TTC549 (cell line): ENCODE measurements at regions not wholly inside any gene's neighbourhood (a gene's known extent, or its start where the extent isn't known, plus 50 kb on each side); places are given as distances from the start of the nearest gene placed in this dataset.
"Not testable (repeated sequence)": the region's sequence is repeated elsewhere in the genome, so short reads cannot be mapped to it uniquely, and the experiment has no call there.

Experiments
- FAIRE-seq: peaks from 2 replicates; lab custom pipeline; 2012; peaks lifted over from hg19 to GRCh38; lab: Jason Lieb, UNC

DNA sequence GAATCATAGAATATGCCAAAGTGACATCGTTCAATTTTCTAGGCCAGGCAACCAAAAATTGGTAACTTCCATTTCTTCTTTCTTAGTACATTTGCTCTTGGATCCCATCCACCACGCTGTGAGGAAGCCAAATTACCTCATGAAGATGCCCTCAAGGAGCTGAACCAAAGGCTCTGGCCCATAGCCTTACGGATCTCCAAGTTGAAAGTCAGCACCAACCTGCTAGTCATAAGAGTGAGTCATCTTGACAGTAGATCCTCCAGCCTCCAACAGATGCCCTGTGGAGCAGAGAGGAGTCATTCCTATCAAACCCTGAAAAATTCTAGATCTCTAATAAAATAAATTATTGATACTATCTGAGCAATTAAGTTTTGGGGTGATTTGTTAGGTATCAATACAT, 322.5 kb upstream of the COL8A1 start:
- FAIRE-seq = no peak

DNA sequence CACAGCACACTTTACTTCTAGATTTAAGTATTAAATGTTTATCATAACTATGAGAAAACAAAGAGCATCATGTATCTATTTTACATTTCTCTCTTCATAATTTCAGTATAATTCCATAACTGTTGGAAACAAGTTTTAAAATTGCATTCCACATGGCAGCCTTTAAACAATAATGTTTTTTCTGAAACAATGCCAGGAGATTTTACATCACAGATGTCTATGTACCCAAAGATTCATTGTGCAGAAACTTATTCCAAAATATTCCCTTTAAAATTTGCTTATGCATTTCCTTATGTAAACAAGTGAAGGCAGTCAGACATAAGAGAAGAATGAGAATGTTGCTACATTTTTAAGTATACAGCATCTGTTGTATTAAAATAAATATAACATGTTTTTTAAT, 324.9 kb upstream of the COL8A1 start:
- no peak for FAIRE-seq

DNA sequence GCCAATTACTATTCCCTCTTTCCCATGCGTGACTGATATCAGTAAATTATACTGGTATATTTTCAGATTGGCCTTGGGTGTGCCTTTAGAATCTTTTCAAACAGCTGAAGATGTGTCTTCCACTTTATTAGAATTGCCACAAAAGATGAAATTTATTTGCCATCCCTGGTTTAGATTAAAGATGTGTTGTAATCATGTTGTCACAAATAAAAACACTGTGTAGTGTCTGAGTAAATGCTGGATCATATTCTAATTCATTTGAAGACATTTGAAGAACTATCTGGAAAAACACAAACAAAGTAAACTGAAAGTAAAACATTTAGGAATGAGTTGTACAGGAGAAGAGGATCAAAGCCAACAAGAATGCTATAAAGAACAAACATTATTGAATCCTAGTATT, 339.7 kb upstream of the COL8A1 start:
- no peak for FAIRE-seq

DNA sequence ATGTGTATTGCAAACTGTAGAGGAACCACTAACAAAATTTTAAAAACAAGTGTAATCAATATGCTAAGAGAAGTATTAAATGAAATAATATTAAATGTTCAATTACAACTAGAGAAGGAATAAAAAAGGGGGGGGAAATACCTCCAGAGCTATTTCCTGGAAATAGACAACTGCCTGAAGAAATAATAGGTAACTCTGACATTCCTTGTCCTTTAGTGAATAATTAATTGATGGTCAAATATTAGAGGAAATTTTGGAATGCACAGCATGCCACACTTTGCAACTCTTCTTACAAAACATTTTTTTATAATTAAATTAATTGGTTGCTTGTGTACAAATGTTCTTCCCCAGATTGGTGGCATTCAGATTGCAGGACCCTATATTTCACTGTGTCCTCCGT, 342.6 kb upstream of the COL8A1 start:
- FAIRE-seq = no peak

DNA sequence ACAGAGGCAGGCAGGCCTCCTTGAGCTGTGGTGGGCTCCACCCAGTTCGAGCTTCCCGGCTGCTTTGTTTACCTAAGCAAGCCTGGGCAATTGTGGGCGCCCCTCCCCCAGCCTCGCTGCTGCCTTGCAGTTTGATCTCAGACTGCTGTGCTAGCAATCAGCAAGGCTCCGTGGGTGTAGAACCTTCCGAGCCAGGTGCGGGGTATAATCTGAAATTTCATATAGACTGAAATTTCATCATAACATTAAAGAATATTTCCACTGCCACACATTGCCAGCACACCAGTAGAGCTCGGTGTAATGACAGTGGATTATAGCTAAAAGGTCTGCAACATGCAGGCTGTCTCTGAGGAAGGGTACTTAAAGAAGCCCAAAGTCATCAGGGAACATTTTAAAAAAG, 344.3 kb upstream of the COL8A1 start:
- not testable (repeated sequence) for FAIRE-seq

DNA sequence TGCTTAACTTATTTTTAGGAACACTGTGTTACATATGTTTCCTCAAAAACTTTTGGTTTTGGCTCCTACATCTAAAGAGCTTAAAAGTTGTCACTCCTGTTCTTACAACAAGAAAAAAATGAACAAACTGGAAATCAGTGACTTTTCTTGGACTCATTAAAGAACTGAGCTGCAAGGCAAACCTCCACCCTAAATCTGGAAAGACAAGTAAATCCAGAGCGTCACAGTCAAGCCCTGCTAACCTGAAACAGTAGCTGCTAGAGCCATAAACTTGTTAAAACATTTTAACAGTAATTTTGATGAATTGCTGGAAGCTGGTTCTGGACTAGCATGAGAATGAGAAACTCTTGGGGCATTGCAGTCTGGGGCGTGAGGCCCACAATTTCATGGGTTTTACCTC, 350.5 kb upstream of the COL8A1 start:
- FAIRE-seq = no peak

DNA sequence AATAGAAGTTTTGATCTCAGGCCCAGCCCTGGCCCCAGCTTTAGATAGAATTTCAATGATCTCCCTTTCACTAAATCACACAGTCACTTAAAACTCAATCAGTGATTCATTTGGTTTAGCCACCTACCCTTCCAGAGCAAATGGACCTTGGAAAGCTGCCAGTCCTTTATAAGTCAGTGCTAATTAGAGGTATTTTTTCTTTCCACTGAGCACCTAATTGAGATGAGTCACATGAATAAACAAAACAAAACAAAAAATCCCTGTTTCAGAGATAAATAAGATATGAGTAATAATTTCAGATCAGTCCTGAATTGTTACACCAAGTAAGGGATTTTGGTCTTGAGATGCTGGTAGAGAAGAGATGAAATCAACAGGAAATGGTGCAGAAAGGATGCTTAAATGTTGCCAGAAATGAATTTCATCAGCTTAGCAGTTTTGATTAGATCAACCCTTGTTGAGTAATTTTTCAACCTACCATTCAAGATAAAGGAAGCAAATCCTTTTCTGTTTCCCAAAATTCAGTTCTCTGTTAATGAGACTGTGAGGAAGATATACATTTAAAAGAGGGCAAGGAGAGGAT, 352.0 kb upstream of the COL8A1 start:
- FAIRE-seq = no peak

DNA sequence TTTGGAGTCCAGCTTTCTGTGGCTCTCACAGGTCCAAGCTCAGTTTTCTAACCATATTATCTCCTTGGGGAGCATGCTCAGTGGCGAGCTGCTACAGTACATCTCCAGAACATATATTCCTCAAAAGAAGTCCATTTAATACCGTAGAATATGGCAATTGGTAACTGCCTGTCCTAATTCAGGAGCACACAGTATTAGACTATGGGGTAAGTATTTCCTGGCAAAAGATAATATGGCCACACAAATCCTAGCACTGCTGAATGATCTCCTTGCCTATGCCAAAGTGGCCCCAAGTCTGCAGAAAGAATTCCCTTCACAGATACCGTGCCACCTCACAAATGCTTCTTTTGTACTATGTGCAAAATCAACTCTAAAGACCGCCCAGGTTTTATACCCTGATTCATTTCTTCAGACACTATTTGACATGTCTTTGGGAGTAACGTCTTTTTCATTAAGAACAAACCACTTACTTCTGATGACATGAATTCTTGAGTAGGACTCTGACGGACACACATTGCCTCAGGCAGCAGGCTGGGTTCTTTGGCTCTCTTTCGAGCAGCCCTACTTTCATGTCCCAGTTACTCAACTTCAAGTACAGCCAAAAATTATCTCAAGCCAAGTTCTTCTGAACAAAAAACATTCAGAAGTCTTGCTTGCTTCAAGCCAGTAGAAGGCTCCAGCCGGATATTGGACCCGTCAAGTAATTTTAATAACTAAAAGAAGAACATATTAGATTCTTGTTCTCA, 368.3 kb upstream of the DCBLD2 start:
- FAIRE-seq = no peak

DNA sequence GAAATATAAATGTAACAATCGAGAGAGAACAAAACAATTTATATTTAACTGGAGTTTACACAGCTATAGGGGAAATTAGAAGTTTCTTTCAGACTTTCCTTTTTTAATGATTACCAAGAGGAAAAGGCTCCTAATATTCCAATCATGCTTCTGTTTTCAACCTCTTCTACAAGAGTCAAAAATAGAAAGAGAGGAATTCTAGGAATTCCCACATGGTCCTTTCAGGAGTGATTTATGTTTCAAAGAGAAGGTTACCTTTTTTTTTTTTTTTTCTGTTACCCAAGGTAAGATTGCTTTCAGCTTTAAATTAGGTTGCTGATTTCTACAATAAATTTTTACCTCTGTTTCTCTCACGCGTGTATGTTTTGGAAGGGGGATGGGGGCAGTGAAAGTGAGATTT, 355.3 kb upstream of the DCBLD2 start:
- FAIRE-seq = no peak

DNA sequence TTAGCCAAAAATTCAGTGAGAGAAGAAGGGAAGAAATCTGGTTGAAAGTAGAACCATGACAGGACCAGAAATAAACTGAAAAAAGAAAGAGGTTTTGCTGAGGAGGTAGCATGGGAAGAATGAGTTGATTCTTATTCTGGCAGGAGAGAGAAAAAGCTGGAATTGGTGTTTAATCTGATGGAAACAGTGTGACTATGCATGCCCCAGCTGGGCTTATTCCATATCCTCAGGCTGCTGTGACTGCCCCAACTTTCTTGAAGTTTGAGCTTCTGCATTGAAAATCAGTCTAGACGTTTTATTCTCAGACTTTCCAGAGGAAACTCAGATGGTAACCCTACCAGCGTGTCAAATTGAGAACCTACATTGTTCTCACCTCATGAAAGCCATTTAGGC, 352.5 kb upstream of the DCBLD2 start:
- no peak for FAIRE-seq

DNA sequence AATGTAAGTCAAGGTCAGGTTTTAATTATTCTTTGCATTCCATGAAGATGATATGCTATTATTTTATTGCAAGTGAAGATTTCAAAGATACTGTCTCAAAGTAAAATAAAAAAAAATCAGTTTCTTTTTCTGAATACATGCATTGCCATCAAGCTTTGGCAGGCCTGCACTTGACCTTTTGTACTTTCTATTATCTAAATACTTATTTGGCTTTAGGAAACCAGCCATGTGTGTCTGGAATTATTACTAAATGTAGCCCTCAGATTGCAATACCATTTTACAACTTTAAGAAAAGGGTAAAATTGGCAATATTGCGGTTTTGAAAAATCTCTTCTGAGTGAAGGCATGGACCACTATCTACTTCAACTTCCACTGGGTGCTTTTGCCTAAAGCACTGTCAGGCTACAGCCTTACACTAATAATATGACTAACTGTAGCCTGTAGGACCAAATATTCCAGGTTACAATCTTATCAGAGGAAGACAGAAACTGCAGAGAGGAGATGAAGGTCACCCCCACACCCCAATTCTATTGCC, 349.4 kb upstream of the DCBLD2 start:
- no peak for FAIRE-seq

DNA sequence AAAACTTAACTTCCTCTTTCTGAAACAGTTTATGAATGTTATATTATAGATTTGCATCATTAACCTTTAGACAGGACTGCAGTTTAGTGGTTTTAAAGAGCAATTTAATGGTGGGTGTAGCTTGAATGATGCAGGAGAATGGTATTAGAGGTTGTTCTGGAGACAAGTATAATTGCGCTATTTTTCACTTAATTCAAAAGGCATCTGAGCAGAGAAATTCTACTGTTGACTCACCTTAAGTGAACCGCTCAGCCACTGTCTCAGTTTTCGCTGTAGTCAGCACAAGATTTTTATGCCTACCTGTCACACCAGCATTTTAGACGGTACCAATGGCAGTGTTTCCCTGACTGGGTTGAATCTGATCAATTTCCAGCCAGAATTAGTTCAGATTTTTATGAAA, 348.8 kb upstream of the DCBLD2 start:
- no peak for FAIRE-seq

DNA sequence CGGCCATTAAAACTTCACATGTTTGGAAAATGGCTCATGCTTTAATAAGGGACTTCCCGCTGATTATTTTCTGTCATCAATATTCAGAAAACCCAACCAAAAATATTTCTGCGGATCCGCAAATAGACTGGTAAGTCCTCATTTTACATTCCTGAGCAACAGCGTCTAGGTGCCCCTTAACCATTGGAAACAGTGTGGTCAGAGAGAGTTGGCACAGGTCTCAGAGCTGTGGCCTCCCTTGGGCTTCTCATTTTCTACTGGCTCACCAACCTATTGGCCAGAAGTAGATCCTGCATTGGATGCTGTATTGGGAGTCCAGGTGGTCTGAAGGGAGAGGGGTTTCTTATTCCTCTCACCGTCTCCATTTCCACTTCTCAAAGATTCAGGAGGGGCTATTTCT, 348.1 kb upstream of the DCBLD2 start:
- no peak for FAIRE-seq

DNA sequence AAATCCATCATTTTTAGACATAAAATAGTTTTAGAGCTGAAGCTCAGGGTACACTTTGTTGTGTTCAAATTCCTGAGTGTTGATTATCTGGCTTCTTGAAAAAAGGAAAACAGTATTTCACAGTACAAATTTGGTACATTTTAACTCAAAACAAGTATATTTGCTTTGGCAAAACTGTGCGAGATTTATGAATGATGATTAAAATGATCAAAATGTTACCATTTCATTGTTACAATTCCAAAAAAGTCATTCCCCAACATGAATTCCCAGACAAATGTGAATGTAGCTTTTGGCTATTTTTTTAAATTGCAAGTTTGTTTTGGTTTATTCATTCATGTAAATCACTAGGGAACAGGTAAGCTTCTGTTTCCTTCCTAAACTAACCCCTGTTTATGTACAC, 347.4 kb upstream of the DCBLD2 start:
- FAIRE-seq = no peak

DNA sequence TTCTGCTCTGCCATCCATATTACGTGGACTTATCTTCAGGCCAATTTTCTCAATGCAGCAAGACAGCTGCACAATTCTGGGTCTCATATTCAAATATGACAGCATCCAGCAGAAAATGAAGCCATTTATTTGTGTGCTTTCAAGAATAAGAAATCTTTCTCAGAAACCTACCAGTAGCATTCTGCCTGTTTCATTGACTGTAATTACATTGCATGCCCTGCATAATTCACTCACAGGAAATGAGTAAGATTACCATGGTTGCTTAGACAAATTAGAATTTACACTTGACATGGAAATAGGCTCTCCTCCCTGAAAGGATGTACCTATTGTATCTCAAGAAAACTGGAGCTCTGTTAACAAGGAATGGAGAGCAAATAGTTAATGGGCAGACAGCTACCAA, 346.6 kb upstream of the DCBLD2 start:
- no peak for FAIRE-seq

DNA sequence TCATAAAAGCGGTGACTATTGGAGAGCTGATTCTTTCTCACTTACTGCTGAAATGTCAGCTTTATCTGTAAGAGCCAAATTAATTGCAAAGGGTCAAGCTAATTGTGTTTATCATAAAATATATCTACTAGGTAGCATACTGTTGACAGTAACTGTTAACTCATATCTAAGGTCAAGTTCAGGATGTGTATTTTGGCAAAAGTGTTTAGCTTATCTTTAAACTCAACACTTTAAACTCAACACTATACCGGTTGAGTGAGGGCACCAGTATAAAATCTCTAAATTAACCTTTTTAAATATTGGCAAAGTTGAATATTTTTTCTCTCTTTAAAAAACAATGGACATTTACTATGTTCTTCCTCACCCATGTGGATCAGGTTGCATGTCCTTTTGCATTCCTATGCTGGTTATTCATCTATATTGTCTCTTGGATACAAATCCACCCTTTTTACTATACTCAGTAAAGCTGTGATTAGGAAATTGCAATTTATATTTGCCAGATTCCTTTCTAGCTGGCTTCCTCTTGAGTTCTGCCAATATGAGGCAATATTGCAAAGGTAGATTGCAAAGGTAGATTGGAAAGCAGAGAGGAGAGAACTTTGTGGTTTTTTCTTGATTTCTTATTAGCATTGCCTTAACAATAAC, 344.6 kb upstream of the DCBLD2 start:
- FAIRE-seq = no peak

DNA sequence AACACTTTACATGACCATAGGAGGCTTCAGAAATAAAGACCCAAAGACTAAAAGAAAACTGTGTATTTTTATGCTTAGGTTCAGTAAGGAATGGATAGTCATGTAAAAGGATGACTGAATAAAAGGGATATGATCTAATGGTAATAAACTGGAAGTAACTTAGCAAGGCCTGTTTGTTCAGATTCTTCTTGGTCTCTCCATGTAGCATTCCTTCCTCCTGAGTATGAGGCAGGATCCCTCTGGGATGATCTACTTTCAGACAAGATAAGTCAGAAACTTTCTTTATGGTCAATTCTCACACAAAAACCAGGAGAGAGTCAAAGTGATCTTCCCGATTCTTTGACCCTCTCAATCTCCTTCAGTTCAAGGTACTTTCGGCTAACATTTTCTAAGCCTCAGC, 340.8 kb upstream of the DCBLD2 start:
- FAIRE-seq = no peak

DNA sequence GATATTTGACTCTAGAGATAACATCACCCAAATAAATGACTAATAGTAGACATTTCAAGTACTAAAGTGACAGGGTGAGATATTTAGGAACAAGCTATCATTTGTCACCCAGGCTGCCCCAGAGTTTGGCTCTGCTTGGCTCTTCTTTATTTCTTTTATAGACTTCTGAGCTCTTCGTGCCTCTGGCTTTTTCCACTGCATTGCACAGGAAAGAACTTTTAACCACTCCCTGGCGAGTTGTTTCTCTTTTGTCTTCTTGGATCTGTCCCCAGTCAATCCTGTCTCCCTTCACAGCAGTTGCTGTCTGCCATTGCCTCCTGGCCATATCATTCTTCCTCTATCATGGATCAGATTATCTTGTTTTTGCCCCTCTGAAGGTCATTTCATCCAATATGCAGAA, 339.2 kb upstream of the DCBLD2 start:
- FAIRE-seq = no peak

DNA sequence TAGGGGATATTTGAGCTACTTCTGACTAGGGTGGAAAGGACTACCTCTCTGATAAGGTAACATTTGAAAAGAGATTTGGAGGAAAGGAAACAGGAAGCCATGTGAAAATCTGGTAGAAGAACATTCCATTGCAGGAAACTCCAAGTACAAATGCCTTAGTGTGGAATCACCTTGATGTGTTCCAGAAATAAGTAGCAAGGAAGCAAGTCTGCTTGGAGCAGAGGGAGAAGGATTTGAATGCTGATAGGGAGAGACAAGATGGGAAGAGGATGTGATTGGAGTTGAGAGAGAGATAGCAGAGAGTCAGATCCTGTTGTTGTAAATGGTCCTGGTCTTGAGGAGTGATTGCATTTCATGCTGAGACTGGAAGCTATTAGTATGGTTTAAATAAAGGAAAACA, 335.1 kb upstream of the DCBLD2 start:
- no peak for FAIRE-seq

DNA sequence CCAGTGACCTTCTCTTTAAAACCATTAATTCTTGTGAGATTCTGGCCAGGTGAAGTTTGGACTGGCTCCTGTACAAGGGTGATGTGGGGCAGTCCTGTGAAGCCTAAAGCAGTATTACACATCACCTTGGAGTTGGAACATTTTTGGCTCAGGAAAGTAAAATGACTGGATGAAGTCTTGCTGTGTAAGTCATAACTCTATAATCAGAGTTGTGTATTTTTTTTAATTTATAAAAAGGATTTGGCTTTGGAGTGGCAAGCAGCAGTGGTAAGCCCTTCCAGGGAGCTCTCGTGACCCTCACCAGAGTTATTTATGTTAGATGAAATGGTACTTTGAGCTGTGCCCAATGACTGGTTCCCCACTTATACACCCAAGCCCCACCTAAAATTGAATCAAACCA, 331.2 kb upstream of the DCBLD2 start:
- FAIRE-seq = no peak

DNA sequence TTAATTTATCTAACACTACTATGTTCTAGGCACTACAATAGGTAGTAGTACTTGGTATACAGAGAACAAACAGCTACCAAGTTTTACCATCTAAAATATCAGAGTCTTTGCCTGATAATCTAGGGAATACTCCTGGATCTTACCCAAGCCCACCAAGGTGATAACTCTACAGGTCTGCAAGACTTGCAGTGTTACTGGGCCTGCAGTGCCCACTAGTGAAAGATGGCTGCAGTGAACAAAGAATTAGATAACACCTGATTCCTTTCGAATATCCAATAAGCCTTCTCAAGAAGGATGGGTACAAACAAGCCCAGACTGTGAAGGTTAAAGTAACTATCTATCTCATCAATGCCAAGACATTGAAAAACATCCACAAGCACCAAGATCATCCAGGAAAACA, 317.0 kb upstream of the DCBLD2 start:
- no peak for FAIRE-seq

DNA sequence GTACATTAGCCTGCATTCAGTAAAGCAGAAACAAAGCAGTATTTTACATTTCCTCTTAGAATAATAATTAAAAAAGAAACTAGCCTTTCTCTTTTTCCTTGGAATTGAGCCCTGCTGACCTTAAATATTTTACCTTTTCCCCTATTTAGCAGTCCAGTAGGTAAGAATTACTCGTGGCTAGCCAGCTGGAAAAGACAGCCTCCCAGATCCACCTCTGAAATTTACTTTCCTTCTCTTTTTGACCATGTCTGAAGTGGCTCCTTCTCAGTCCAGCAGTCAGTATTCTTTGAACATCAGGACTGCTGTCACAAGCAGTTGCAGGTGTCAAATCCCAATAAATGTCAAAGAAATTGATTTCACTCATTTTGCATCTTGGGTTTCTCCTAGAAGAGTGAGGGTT, 311.5 kb upstream of the DCBLD2 start:
- FAIRE-seq = no peak

DNA sequence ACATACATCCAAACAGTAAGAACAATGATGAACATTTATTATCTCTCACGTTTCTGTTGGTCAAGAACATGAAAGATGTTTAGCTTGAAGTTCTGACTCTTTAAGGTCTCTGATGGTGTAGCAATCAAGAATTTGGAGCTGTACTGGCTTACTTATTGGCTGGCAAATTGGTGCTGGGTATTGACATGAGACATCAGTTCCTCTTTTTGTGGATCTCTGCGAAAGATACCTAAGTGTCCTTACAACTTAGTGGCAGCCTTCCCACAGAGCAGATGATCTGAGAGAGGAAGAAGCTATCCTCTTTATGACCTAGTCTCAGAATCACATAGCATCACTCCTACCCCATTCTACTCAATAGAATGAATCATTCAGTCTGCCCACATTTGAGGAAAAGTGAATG, 309.8 kb upstream of the DCBLD2 start:
- FAIRE-seq = no peak

DNA sequence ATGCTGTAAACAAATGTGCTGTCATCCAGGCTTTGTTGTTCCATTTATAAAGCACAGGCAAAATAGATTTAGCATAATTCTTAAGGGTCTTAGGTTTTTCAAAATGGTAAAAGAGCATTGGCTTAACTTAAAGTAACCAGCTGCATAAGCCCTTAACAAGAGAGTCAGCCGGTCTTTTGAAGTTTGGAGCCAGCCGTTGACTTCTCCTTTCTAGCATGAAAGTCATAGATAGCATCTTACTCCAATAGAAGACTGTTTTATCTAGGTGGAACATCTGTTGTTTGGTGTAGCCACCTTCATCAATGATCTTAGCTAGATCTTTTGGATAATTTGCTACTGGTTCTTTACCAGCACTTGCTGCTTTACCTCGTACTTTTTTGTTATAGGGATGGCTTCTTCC, 297.5 kb upstream of the DCBLD2 start:
- FAIRE-seq = no peak
